NCI-H2227 (cell line): ENCODE measurements at regions not wholly inside any gene's neighbourhood (a gene's known extent, or its start where the extent isn't known, plus 50 kb on each side); places are given as distances from the start of the nearest gene placed in this dataset.

ENCODE experiments used
- DNase-seq: peaks from one replicate; lab custom pipeline; 2025; ENCODE audit not compliant: unreplicated experiment; lab: John Stamatoyannopoulos, UW

DNA sequence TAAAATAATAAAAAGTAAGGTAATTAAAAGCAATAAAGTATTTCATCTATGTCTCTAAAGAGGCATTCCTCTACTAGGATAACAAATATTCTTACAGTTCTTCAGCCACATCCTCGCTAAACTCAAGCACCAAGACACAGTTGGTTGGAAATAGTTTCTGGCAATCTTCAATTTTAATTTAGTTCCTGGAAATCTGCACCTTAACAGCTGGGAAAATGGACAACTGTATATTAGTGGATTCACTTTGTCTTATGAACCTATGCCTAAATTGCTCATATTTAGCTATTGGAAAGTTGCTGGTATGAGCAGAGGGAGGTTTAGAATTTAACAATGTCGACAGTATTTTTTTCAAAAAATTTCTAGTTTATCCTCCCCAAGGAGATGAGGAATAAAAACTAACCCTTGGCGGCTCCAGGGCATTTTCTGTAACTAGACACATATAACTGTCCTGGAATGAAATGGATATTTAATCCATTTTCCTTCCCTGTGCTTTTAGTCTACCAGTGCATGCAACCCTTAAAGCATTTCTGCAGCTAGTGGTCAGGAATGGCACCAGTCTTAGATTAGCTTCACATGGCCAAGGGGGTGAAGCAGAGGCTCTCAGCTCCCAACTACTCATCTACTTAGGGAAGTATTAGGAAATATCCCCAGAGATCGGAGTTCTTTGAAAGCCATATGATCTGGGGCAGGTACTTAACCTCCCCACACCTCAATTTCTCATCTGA is 290.0 kb upstream of the THBS1 start:
- DNase-seq, result no peak

DNA sequence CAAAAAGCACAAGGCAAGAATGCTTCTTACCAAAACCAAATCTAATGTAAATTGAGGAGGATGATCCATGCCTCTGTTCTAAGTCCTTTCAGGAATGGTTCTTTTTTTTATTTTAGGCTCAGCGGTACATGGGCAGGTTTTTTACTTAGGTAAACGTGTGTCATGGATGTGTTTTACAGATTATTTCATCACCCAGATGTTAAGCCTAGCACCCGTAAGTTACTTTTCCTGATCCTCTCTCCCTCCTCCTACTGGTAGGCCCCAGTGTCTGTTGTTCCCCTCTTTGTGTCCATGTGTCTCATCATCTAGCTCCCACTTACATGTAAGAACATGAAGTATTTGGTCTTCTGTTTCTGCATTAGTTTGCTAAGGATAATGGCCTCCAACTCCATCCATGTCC is 289.2 kb upstream of the THBS1 start:
- no peak for DNase-seq

DNA sequence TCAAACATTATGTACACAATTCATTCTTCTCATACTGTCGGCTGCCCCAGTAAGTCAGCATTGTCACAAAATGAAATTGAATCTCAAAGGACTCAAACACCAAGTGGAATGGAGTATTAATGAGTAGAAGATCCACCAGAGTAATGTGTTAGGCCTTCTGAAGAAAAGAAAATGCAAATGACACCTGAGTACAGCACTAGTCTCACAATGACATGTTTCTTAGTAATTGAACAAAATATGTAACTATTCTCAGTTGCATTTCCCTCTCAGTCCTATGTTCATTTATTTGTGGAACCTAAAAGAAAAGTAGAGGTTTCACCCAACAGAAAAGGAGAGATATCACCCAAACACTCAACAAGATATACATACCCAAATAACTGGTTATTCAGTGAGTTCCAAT is 283.9 kb upstream of the THBS1 start:
- DNase-seq, result no peak

DNA sequence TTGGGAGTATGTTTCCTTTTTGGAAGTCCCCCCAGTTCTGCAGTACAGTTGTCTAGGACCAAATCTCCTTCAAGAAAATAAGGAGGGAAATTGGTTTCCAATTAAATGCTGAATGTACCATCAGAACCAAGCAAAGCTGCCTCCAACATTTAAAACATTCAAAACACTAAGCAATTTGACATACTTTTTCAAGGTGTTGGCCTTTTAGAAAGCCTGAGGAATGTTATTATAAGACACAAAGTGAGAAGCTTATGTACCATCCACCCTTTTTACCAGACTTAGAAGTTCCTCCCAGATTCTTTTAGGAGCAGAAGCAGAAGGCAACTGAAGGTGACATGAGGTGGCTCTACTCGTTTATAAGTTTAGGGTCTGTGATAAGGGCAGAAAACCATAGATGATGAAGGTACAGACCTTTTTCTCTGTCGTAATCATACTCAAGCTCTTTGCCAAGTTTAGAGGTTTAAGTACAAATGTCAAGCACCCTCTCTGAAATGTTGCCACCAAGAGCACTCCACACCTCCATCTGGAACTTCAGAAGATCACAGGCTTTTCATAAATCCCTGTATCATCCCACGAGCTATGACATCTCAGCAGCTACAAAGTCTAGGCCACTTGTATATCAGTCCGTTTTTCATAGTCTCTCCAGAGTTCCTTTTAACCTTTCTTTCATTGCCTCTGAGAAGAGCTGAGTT is 282.5 kb upstream of the THBS1 start:
- no peak for DNase-seq

DNA sequence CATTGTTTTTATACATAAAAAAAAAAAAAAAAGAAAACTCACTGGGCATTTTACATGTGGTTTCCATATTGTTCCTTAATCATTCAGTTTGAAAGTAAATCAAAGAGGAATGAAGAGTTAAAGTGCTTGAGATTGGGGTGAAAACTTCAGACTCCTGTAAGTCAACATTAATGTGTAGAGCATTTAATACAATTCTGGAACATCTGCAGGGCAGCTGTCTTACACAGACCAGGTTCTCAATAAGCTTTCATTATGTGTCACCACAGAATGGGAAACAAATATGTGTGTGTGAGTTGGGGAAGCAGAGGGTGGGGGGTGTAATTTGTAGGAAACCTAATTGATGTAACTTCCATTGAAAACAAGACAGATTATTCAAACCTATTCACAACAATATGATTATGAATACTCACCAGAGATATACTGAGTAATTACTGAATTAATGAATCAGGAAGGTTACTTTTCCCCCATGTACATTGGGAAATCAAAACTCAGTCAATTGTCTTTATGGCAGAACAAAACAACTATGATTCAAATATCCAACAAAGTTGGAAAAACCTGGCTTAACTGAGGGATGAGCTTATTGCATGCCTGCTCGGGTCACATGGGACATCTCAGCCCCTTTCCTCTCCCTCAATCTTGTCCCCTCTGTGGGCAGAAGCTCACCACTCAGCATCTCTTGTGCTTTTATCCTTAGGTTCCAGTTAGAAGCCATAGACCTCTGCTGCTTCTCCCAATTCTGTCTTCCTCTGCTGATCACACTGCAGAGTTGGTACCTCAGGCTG is 281.2 kb upstream of the THBS1 start:
- DNase-seq, result no peak

DNA sequence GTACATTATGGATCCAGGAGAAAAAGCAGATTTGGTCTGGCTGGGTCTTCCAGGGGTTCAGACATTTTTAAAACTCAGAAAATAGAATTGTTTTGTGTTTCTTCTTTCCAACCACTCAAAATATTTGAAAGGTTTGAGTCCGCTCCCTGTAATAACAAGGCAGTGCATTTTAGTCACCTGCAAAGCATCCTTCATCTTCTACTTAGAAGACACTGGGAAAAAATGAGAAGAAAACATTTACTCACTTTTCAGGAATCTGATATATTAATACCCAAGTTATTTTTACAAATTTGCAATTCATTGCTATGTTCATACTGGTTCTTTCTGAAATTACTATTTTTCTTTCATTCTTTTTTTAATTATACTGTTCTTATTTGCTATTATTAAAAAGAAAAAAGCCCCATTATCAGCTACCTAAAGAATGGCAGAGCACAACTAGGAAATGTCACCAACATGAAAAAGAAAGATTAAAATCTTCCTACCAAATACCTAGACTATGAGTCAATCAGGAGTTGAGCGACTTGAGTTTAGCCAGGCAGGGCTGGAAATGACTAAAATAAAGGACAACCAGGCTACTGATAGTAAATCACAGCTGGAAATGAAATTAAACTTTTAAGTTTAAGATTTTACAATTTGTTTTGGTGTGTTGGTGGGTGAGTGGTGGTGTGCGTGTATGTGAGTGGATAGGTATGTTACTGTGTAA is 280.3 kb upstream of the THBS1 start:
- no peak for DNase-seq

DNA sequence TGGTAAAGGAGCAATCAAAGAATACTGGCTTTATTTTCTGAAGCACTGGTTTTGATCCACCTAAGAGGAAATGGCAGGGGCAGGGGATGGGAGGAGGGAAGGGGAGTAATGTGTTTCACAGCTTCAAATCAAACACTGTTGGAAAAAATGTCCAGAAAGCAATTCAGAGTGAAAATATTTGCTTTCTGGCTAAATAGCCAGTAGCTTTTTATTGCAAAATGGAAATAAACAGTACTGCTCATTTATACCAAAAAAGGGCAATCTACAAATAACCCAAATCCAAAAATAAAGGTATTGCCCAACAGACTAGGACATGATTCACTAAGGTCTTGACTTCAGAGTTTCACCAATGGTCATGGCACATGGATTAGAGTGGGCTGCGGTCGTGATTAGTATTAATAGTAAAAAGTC is 279.3 kb upstream of the THBS1 start:
- no peak for DNase-seq

DNA sequence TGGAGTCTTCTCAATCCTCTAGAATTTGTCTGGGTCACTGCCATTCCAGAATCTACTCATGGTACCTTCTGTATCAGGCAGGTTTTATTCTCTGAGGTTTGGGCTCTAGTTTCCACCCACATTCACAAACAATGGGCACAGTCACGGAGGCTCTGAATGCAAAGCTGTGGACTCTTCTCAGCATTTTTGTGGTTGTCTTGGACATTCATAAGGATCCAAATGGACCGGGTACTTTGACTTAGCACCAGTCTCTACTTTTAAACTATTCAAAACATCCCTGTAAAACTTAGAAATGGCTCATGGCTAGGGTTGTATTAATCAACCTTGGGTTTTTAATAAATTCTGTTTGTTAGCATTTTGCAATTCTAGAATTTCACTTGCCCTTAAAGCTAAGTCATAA is 277.9 kb upstream of the THBS1 start:
- no peak for DNase-seq

DNA sequence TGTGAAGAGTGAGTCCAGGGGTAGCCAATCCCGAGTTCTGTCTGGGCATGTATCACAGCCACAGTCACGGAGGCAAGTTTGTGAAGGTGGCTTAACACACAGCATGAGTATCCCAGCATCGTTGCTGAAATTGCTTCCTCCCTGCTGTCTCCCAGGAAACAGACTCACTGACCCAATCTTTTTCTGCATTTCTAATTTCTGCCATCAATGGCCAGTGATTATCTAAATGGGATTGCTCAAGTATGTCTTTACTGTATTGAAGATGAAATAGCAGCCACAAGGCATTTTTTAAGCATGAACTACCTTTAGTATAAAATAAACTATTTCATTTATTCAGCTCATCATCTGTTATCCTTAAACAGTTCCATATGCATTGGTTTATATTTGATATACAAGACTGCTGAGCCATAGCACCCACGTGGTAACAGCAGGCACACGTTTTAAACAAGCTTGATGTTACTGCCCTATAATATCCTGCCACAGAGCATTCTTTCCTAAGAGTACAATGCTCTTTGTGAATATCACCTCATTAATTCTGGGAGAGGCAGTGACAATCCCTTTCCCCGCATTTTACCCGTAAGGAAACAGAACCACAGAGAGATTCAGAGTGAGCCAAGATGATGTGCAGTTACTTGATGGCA is 276.6 kb upstream of the THBS1 start:
- DNase-seq, result no peak

DNA sequence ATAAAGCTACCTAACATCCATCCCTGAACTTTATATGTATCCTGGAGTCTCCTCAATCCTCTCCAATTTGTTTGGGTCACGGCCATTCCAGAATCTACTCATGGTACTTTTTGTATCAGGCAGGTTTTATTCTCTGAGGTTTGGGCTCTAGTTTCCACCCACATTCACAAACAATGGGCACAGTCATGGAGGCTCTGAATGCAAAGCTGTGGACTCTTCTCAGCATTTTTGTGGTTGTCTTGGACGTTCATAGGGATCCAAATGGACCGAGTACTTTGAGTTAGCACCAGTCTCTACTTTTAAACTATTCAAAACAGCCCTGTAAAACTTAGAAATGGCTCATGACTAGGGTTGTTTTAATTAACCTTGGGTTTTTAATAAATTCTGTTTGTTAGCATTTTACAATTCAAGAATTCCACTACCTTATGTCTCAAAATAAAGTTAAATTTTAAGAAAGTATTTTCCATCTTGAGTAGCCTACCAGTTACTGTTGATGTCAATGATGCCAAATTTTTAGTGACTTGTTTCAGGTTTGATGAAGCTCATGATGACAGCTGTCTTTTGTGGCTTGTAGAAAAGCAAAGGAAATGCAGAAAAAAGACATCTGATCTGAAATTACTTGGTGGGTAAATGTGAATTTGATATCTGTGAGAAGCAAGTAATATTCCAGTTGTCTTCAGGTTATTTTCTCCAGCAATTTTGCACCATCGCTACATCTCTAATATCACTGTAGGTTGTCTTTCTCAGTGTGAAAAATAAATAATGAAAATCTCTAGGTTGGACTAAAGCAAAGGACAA is 275.7 kb upstream of the THBS1 start:
- DNase-seq, result no peak

DNA sequence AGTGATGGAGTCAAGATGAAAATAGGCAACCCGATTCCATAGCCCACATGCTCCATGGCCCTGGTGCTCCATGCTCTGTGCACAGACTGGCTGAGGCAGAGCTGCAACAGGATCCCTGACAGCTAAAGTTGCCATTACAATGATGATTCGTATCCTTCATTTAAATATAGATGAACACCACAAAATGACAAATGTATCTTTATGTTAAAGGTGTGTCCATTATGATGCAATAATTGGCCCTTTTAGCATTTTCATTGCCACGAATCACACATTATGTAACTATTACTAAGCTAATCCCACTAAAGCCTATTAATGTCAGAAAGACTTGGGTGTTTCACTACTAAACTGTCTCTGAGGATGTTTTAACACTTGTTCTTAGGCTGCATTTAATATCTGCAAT is 270.2 kb upstream of the THBS1 start:
- no peak for DNase-seq

DNA sequence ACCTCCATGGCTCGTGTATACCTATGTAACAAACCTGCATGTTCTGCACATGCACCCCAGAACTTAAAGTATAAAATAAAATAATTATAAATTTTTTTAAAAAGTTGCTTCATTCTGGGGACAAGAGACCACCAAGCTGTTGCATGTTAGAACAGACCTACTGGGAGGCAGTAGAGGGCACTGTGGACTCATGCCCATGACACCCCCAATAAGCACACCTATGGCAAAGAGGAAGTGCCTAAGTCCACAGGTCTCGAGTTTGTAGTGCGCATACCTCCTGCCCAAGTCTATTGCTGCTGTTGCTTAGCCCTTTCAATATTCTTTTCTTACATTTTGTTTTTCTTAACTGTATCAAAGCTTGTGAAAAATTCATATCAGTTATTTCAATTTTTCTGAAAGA is 267.9 kb upstream of the THBS1 start:
- no peak for DNase-seq

DNA sequence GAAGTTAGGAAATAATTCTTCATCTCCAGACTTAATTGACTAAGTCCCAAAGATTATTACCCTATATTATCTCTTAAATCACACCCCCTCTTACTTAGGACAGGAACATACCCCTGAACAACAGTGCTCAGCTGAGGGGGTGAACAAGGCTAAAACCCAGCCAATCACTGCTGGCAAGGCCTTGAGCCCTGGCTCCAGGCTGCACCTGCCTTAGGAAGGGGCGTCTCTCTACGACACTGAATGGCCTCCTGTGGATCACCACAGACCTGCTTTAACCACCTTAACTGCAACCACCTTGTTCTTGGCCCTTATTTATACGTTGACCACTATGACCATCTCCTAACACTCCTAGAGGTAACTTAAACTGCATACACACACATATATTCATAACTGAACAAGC is 267.4 kb upstream of the THBS1 start:
- DNase-seq, result no peak

DNA sequence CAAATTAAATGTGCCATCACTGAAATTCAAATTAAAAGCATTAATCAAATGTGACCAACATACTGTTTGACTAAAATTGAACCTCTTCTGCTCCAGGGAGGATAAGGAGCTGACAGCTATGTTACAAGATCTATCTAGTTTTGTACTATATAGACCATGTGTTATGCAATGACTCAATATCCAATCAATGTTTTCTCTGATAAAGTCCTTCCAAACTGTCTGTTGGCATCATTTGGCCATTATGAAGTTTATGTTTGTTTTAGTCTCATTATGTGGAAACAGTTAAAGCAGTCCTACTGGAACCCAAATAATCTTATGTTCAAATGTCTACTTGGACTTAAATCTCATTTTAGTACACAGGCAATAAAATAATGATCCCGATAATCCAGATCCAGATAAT is 267.0 kb upstream of the THBS1 start:
- no peak for DNase-seq

DNA sequence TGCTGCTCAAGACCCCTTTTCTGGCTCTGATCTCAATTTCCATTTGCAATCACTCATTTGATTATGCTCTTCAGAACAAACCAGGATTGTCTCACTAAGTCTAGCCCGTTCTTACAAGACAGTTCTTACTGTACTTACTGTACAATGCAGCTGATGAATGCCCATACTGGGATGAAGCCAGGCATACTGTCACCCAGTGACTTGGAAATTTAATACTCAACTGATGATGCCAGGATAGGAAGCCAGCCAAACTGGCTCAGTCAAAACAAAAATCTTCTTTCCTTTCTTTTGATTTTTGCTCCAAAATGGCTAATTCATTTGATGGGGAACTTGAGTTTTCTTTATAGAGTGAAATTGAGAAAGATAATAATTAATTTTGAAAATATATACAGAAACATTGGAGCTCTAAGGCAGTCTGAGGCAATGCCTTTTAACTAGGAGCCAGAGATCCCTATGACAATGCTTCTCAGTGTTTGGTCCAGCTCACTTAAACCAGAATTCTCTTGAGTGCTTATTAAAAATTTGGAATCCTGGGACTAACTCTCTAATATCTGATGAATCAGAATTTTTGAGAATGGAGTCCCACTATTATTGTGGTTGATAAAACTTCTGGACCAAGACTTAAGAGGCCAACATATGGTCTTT is 265.6 kb upstream of the THBS1 start:
- DNase-seq, result no peak

DNA sequence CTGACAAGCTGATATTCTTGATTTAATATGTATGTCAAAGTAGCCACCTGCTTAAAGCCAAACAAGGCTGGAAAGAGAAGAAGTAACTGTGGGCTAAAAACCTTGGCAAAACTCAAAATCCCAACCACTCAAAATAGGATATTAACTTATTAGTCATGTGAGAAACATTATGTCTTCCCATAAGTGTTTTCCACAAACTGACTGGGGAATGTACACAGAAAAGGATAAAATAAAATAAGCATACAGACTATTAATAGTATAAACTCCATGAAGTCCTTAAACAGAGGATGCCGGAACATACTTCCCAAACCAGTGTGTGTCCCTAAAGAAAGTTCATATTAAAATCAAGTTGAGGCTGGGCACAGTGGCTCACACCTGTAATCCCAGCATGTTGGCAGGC is 263.7 kb upstream of the THBS1 start:
- no peak for DNase-seq

DNA sequence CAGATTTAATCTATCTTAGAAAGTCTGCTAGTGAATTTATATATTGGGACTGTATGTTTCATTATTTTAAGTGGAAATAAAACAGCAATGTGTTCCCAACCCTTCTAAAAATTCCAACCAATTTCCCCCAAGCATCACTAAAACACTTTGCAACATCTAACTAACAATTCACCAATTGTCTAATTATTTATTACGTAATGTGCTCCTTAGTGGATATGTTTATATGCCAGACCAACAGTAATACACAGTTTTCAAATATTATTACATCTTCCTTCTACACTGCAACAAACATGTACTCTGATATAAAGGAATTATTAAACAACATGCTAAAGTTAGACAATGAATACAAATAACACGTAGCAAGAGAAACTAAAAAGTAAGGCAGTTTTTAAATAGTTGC is 262.6 kb upstream of the THBS1 start:
- no peak for DNase-seq

DNA sequence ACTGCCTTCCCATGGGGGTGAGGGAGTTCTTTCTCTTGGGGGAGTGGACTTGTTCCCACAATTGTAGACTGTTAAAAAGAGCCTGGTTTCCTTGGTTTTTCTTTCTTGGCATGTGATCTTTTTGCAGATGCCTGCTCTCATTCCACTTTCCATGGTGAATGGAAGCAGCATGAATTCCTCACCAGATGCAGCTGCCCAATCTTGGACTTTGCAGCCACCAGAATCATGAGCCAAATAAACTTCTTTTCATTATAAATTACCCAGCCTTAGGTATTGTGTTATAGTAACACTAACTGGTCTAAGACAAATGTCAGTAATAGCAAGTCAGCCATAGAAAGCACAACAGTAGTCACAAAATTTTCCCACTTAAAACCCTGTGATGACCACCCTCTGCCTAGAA is 260.5 kb upstream of the THBS1 start:
- no peak for DNase-seq

DNA sequence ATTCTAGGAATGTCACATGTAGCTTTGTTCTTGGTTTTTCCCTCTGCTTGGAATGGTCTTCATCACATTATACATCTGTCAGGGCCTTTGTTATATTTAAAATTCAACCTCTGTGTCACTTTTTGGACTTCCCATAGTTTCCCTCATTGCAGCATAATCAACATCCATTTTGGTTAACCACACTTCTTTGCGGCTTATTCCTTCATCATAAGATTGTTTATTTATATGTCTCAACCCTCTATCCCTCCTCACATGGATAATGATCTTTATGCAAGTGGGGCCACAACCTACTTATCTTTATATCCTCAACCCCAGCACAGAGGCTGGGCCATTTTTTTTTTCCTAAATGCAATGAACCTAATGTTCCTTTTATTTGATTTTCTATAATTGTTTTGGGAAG is 260.0 kb upstream of the THBS1 start:
- DNase-seq, result no peak

DNA sequence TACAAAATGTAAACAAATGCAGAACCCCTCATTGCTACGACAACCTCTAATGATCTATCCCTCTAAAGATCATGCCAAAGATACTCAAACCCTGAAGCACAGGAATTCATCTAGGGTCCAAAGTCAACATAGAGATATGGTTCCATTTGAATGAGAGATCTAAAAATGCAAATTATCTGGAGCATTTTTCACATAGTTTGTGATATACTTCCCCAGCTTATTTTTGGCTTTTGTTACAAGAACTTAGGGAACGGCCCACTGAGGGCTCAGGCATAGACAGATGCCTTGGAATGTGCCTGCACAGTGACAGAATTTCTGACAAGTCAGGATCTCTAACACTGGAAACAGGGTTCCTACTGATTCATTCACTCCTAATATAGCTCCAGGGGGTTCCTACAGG is 258.9 kb upstream of the THBS1 start:
- no peak for DNase-seq
